HFF-Myc (cell line): ENCODE measurements at regions not wholly inside any gene's neighbourhood (a gene's known extent, or its start where the extent isn't known, plus 50 kb on each side); places are given as distances from the start of the nearest gene placed in this dataset.

Experiments
- DNase-seq: peaks from one replicate; pipeline ENCODE4 v3.0.0-alpha.2; 2011; ENCODE audit warnings: low read depth; ENCODE audit errors: extremely low read depth
- H3K4me3 ChIP-seq: replicated peaks from 2 replicates; pipeline ENCODE4 v1.5.1; 2011; ENCODE audit warnings: low read depth, mild to moderate bottlenecking, control low read depth, low read length
- CTCF ChIP-seq: IDR thresholded peaks from 2 replicates; pipeline ENCODE4 v1.5.1; 2012; ENCODE audit warnings: mild to moderate bottlenecking, low read depth, low read length, control low read depth; ENCODE audit errors: missing control alignments

GRCh38 chr17:77611791-77612502 is 346.6 kb upstream of the TNRC6C start:
- no peak for DNase-seq
- no peak for TF ChIP-seq CTCF
- H3K4me3 ChIP-seq: no peak overlapping the region

- no peak for TF ChIP-seq CTCF
- DNase-seq: no peak
Measured at GRCh38 chr17:77613218-77613617, 345.3 kb upstream of the TNRC6C start.

GRCh38 chr17:77613627-77614026 is 344.9 kb upstream of the TNRC6C start:
- no peak for DNase-seq
- TF ChIP-seq CTCF: no peak
- no peak overlapping the region for H3K4me3 ChIP-seq

More at GRCh38 chr17:77613218-77613617, 345.3 kb upstream of the TNRC6C start:
- no peak overlapping the region for H3K4me3 ChIP-seq

GRCh38 chr17:77615703-77616253 is 342.7 kb upstream of the TNRC6C start:
- H3K4me3 ChIP-seq: no peak overlapping the region
- no peak for TF ChIP-seq CTCF
- no peak for DNase-seq

- no peak overlapping the region for H3K4me3 ChIP-seq
- no peak for TF ChIP-seq CTCF
- DNase-seq: no peak
Measured at GRCh38 chr17:77616254-77616731, 342.2 kb upstream of the TNRC6C start.

- H3K4me3 ChIP-seq: no peak overlapping the region
- TF ChIP-seq CTCF: no peak
- DNase-seq: no peak
Measured at GRCh38 chr17:77617516-77617915, 341.0 kb upstream of the TNRC6C start.
